Panc1 (cell line): ENCODE measurements at regions not wholly inside any gene's neighbourhood (a gene's known extent, or its start where the extent isn't known, plus 50 kb on each side); places are given as distances from the start of the nearest gene placed in this dataset.

Experiments
- ATAC-seq: fragments of 200-7000 bp; cut with Tn5 transposase; 2 replicates; pipeline ENCODE4 v1.9.1; 2020; ENCODE audit warnings: mild to moderate bottlenecking, moderate library complexity
- BruUV-seq: library from RNA; stranded (reverse); fragments of 400-500 nt; replicated peaks from 2 replicates; lab custom pipeline; 2021; lab: Mats Ljungman, UMichigan
- CTCF ChIA-PET: fragments of 300-600 bp; sonication (Branson Sonifier 250); formaldehyde crosslinking; loops from one replicate; lab custom pipeline; 2022; ENCODE audit warnings: antibody characterized with exemption; lab: Charles Lee
- POLR2A ChIA-PET: fragments of 300-600 bp; sonication (Branson Sonifier 250); formaldehyde crosslinking; loops from one replicate; lab custom pipeline; 2022; ENCODE audit warnings: antibody characterized with exemption; lab: Charles Lee
- DNase-seq: peaks from one replicate; pipeline ENCODE4 v3.0.0-alpha.2; 2010; ENCODE audit warnings: low read depth, low spot score
- H3K27ac ChIP-seq: 2 replicates; pipeline ENCODE4 v1.5.1; 2011; ENCODE audit warnings: mild to moderate bottlenecking, low read length, inconsistent platforms
- H3K27me3 ChIP-seq: fragments of 200-500 bp; sonication (Bioruptor generic); 2 replicates; pipeline ENCODE4 v1.6.0; 2014; ENCODE audit warnings: low read length, inconsistent platforms; ENCODE audit not compliant: control insufficient read depth, insufficient read depth
- H3K36me3 ChIP-seq: fragments of 200-500 bp; sonication (Bioruptor generic); 2 replicates; pipeline ENCODE4 v1.5.1; 2014; ENCODE audit warnings: inconsistent platforms, mild to moderate bottlenecking, low read length, moderate library complexity; ENCODE audit not compliant: control insufficient read depth, insufficient read depth
- H3K4me1 ChIP-seq: 2 replicates; pipeline ENCODE4 v1.5.1; 2011; ENCODE audit warnings: inconsistent platforms, mild to moderate bottlenecking, low read length, moderate library complexity; ENCODE audit not compliant: control insufficient read depth, insufficient read depth
- H3K4me3 ChIP-seq, 2 experiments: 2 replicates each; pipeline ENCODE4 v1.5.1; 2011 to 2012; ENCODE audit warnings: low read depth in 2 of 2, low read length in 2 of 2, mild to moderate bottlenecking in 2 of 2, inconsistent platforms in 1 of 2, moderate library complexity in 1 of 2
- H3K9me3 ChIP-seq: fragments of 200-500 bp; sonication (Bioruptor generic); 2 replicates; pipeline ENCODE4 v1.5.1; 2014; ENCODE audit warnings: low read depth, mild to moderate bottlenecking, inconsistent platforms, low read length, moderate library complexity; ENCODE audit not compliant: control insufficient read depth, insufficient read depth
- CTCF ChIP-seq: fragments of 450-650 bp; IDR thresholded peaks from 2 replicates; pipeline ENCODE4 v1.5.1; 2017; ENCODE audit warnings: mild to moderate bottlenecking
- POLR2AphosphoS5 ChIP-seq: IDR thresholded peaks from 2 replicates; pipeline ENCODE4 v1.6.1; 2012; ENCODE audit warnings: mild to moderate bottlenecking, low read depth, low read length, moderate library complexity
- REST ChIP-seq, 2 experiments: IDR thresholded peaks; 2 replicates each; pipeline ENCODE4 v1.6.1; 2011 to 2012; ENCODE audit warnings: low read depth in 2 of 2, control low read depth in 1 of 2, low read length in 1 of 2, mild to moderate bottlenecking in 1 of 2, moderate library complexity in 1 of 2; ENCODE audit not compliant: insufficient read depth in 1 of 2
- SIN3A ChIP-seq: IDR thresholded peaks from 2 replicates; pipeline ENCODE4 v1.6.1; 2012; ENCODE audit warnings: low read depth, mild to moderate bottlenecking, low read length, moderate library complexity, borderline replicate concordance; ENCODE audit not compliant: insufficient read depth
- TCF7L2 ChIP-seq: IDR thresholded peaks from 2 replicates; pipeline ENCODE4 v1.6.1; 2011; ENCODE audit warnings: mild to moderate bottlenecking, low read depth, low read length, inconsistent platforms
- in situ Hi-C: cut with HindIII; loops from 2 replicates; pipeline ENCODE4 v1.10.0; 2016; ENCODE audit warnings: low sequenced_read_pairs, low pct_unique_long_range_greater_than_20kb
- intact Hi-C: fragments of 100-400 bp; cut with micrococcal nuclease; formaldehyde crosslinking; loops from one replicate; pipeline ENCODE4 v1.10.0; 2022; ENCODE audit not compliant: unreplicated experiment

DNA sequence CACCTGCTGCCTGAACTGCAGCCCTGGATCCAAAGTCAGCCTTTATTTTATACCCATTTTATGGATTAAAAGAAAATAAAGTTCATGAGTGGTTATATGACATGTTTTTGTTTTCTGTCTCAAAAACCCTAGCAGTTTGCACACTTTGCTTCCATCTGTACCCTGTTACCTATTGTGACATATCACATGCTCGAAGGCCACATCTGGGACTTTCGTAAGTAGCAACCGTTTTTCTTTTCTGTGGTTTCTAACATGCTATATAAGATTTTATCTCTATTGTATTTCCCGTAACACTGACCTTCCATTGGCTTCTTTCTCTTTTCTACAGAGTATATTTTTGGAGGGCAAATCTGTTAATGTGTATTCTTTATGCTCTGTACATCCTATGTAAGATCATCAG is 1007.2 kb downstream of the PCDH9 start:
- Histone ChIP-seq H3K4me3 (no peak overlapping the region), H3K9me3 (no peaks in the 10 kb centered on the region), H3K36me3 (no peaks in the 10 kb centered on the region), H3K27ac (no peak overlapping the region), H3K27me3 (no peaks in the 10 kb centered on the region), H3K4me1 (no peaks in the 10 kb centered on the region)
- DNase-seq (no peak), ATAC-seq (no peak)
- no TSS peak for BruUV-seq
- no peak for TF ChIP-seq CTCF
- TF ChIP-seq SIN3A, result no peak
- TF ChIP-seq REST (IDR thresholded peaks at IDR 0.05; ENCODE audit: insufficient read depth in 1 of 2, low read depth in 2 of 2, low read length in 1 of 2), result no peak
- no peak for TF ChIP-seq TCF7L2
- TF ChIP-seq POLR2AphosphoS5, result no peak
- in situ Hi-C loops, result no loop called here
- ChIA-PET POLR2A (no interaction called here), CTCF (no interaction called here)
- intact Hi-C loops, result no loop called here

DNA sequence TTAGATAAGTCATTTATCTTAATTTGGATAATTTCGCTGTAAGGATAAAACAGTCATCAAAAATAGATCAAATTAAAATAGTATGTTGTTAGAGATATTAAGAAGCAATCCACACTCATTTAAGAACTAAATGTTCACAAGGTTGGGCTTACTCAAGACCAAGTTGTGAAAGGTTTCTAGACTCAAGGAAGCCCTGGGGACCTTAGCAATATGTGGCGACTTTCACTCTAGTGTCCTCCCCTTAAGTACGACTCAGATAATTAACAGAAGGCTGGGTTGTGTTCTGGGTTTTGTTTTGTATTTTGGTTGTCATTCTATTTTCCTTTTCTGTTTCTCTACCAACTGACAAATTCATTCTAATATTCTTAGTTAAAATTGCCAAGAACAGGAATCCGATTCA is 1008.0 kb downstream of the PCDH9 start:
- DNase-seq (no peak), ATAC-seq (no peak)
- intact Hi-C loops (no loop called here), in situ Hi-C loops (no loop called here)
- Histone ChIP-seq H3K36me3 (no peaks in the 10 kb centered on the region), H3K4me3 (no peak overlapping the region), H3K27me3 (no peaks in the 10 kb centered on the region), H3K27ac (no peak overlapping the region), H3K9me3 (no peaks in the 10 kb centered on the region), H3K4me1 (no peaks in the 10 kb centered on the region)
- POLR2A ChIA-PET, result no interaction called here
- no TSS peak for BruUV-seq
- CTCF ChIA-PET, result no interaction called here
- no peak for TF ChIP-seq SIN3A
- TF ChIP-seq TCF7L2, result no peak
- no peak for TF ChIP-seq REST (IDR thresholded peaks at IDR 0.05; ENCODE audit: insufficient read depth in 1 of 2, low read depth in 2 of 2, low read length in 1 of 2)
- TF ChIP-seq POLR2AphosphoS5, result no peak
- no peak for TF ChIP-seq CTCF
